GM19452 (cell line): ENCODE measurements at regions not wholly inside any gene's neighbourhood (a gene's known extent, or its start where the extent isn't known, plus 50 kb on each side); places are given as distances from the start of the nearest gene placed in this dataset.

ENCODE experiments used
- ATAC-seq: cut with Tn5 transposase; IDR thresholded peaks from one replicate; pipeline ENCODE4 v1.9.1; 2021; ENCODE audit not compliant: unreplicated experiment

- ATAC-seq: no peak
Measured at GRCh38 chr16:76162046-76162445, 115.2 kb upstream of the CNTNAP4 start.

- no peak for ATAC-seq
Measured at GRCh38 chr16:76164970-76165558, 112.1 kb upstream of the CNTNAP4 start.

GRCh38 chr16:76175718-76176117 lies 101.5 kb upstream of the CNTNAP4 start:
- no peak for ATAC-seq

GRCh38 chr16:76176153-76176552 lies 101.0 kb upstream of the CNTNAP4 start:
- no peak for ATAC-seq

- no peak for ATAC-seq
Measured at GRCh38 chr16:76176616-76177015, 100.6 kb upstream of the CNTNAP4 start.

GRCh38 chr16:76182041-76182635 lies 95.1 kb upstream of the CNTNAP4 start:
- no peak for ATAC-seq

- no peak for ATAC-seq
Measured at GRCh38 chr16:76183647-76184046, 93.6 kb upstream of the CNTNAP4 start.

- ATAC-seq: no peak
Measured at GRCh38 chr16:76190057-76190456, 87.1 kb upstream of the CNTNAP4 start.

- no peak for ATAC-seq
Measured at GRCh38 chr16:76190480-76190879, 86.7 kb upstream of the CNTNAP4 start.

GRCh38 chr16:76193906-76194615 lies 83.1 kb upstream of the CNTNAP4 start:
- no peak for ATAC-seq

GRCh38 chr16:76194616-76195015 lies 82.6 kb upstream of the CNTNAP4 start:
- ATAC-seq: no peak

- no peak for ATAC-seq
Measured at GRCh38 chr16:76195056-76195455, 82.1 kb upstream of the CNTNAP4 start.

- no peak for ATAC-seq
Measured at GRCh38 chr16:76195648-76196047, 81.6 kb upstream of the CNTNAP4 start.

- no peak for ATAC-seq
Measured at GRCh38 chr16:76197900-76198299, 79.3 kb upstream of the CNTNAP4 start.

- ATAC-seq: no peak
Measured at GRCh38 chr16:76199681-76200220, 77.5 kb upstream of the CNTNAP4 start.

GRCh38 chr16:76201385-76201784 lies 75.8 kb upstream of the CNTNAP4 start:
- no peak for ATAC-seq

- ATAC-seq: no peak
Measured at GRCh38 chr16:76204249-76204648, 73.0 kb upstream of the CNTNAP4 start.

GRCh38 chr16:76207270-76207669 lies 69.9 kb upstream of the CNTNAP4 start:
- ATAC-seq: no peak

GRCh38 chr16:76210157-76210556 lies 67.0 kb upstream of the CNTNAP4 start:
- ATAC-seq: no peak

GRCh38 chr16:76213860-76214259 lies 63.3 kb upstream of the CNTNAP4 start:
- ATAC-seq: no peak

GRCh38 chr16:76214856-76215255 lies 62.3 kb upstream of the CNTNAP4 start:
- ATAC-seq: no peak

- ATAC-seq: no peak
Measured at GRCh38 chr16:76222087-76222486, 55.1 kb upstream of the CNTNAP4 start.
